Ovary (tissue), 3 donors: ENCODE measurements at regions not wholly inside any gene's neighbourhood (a gene's known extent, or its start where the extent isn't known, plus 50 kb on each side); places are given as distances from the start of the nearest gene placed in this dataset.

Source experiments
- EP300 ChIP-seq: sonication (generic); formaldehyde crosslinking; IDR thresholded peaks from one replicate; pipeline ENCODE4 v1.6.1; 2017; ENCODE audit warnings: antibody characterized with exemption
- POLR2A ChIP-seq: fragments of 450-650 bp; IDR thresholded peaks from one replicate; pipeline ENCODE4 v1.6.1; 2017; ENCODE audit warnings: antibody characterized with exemption, mild to moderate bottlenecking, moderate library complexity
- TF ChIP-seq, protein P1 (sequence below), 3 donors: fragments of 450-650 bp in 2 of 3; fragments of 200-600 bp in 1 of 3; IDR thresholded peaks; one replicate each; pipeline versions ENCODE4 v1.5.1 to v1.8.0; 2016 to 2022; ENCODE audit warnings: antibody characterized with exemption in 3 of 3, mild to moderate bottlenecking in 1 of 3
- donor health status: DM: no; HTN: no; CAD: no.

DNA sequence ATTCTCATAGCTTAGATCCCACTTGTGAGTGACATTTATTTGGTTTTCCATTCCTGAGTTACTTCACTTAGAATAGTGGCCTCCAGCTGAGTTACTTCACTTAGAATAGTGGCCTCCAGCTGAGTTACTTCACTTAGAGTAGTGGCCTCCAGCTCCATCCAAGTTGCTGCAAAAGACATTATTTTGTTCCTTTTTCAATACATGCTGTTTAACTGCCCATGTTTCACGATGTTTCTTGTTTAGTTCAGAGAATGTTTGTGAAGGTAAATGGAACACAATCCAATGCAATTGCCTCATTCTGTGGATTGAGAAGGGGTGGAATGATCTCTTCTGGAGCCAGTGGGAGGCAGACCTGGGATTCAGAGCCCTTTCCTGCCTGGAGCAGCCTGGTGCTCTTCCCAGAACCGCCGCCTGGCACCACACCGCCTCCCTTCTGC is 273.5 kb upstream of the ATP5MC3 start:
- TF ChIP-seq, protein P1, sequence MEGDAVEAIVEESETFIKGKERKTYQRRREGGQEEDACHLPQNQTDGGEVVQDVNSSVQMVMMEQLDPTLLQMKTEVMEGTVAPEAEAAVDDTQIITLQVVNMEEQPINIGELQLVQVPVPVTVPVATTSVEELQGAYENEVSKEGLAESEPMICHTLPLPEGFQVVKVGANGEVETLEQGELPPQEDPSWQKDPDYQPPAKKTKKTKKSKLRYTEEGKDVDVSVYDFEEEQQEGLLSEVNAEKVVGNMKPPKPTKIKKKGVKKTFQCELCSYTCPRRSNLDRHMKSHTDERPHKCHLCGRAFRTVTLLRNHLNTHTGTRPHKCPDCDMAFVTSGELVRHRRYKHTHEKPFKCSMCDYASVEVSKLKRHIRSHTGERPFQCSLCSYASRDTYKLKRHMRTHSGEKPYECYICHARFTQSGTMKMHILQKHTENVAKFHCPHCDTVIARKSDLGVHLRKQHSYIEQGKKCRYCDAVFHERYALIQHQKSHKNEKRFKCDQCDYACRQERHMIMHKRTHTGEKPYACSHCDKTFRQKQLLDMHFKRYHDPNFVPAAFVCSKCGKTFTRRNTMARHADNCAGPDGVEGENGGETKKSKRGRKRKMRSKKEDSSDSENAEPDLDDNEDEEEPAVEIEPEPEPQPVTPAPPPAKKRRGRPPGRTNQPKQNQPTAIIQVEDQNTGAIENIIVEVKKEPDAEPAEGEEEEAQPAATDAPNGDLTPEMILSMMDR (IDR thresholded peaks at IDR 0.05): no peak
- TF ChIP-seq POLR2A: no peak
- no peak for TF ChIP-seq EP300
